Activated CD8-positive, alpha-beta T cell treated with anti-CD3 and anti-CD28 coated beads, Interleukin-2, amount 10 ng/mL, durations not matched to agents 7 days and 5 days (primary cell): ENCODE measurements at regions not wholly inside any gene's neighbourhood (a gene's known extent, or its start where the extent isn't known, plus 50 kb on each side); places are given as distances from the start of the nearest gene placed in this dataset.
A peak's percentile ranks its signal among the peaks of the same experiment; 100 is the strongest.

Source experiments
- ATAC-seq: fragments of 150-1000 bp; cut with Tn5 transposase; one replicate; pipeline ENCODE4 v1.10.0; 2021; ENCODE audit warnings: moderate library complexity
- CTCF ChIA-PET: fragments of 350-600 bp; sonication (Branson Sonifier 250); formaldehyde crosslinking; loops from one replicate; lab custom pipeline; 2021; ENCODE audit warnings: antibody characterized with exemption; lab: Charles Lee
- POLR2A ChIA-PET: fragments of 350-600 bp; sonication (Branson Sonifier 250); formaldehyde crosslinking; loops from one replicate; lab custom pipeline; 2021; ENCODE audit warnings: antibody characterized with exemption; lab: Charles Lee
- DNase-seq: peaks from one replicate; pipeline ENCODE4 v3.0.0-alpha.2; 2020
- H3K27ac Mint-ChIP-seq: one replicate; pipeline ENCODE4 v1.8.0; 2021; ENCODE audit warnings: mild to moderate bottlenecking, mixed read lengths
- H3K27me3 Mint-ChIP-seq: one replicate; pipeline ENCODE4 v1.8.0; 2021; ENCODE audit warnings: low read depth, mixed read lengths
- H3K36me3 Mint-ChIP-seq: one replicate; pipeline ENCODE4 v1.8.0; 2021; ENCODE audit warnings: low read depth, mixed read lengths
- H3K4me1 Mint-ChIP-seq: one replicate; pipeline ENCODE4 v1.8.0; 2021; ENCODE audit warnings: low read depth, mixed read lengths
- H3K4me3 Mint-ChIP-seq: one replicate; pipeline ENCODE4 v1.8.0; 2021; ENCODE audit warnings: mild to moderate bottlenecking, mixed read lengths
- H3K9me3 Mint-ChIP-seq: one replicate; pipeline ENCODE4 v1.8.0; 2022; ENCODE audit warnings: mixed read lengths; ENCODE audit not compliant: insufficient read depth

DNA sequence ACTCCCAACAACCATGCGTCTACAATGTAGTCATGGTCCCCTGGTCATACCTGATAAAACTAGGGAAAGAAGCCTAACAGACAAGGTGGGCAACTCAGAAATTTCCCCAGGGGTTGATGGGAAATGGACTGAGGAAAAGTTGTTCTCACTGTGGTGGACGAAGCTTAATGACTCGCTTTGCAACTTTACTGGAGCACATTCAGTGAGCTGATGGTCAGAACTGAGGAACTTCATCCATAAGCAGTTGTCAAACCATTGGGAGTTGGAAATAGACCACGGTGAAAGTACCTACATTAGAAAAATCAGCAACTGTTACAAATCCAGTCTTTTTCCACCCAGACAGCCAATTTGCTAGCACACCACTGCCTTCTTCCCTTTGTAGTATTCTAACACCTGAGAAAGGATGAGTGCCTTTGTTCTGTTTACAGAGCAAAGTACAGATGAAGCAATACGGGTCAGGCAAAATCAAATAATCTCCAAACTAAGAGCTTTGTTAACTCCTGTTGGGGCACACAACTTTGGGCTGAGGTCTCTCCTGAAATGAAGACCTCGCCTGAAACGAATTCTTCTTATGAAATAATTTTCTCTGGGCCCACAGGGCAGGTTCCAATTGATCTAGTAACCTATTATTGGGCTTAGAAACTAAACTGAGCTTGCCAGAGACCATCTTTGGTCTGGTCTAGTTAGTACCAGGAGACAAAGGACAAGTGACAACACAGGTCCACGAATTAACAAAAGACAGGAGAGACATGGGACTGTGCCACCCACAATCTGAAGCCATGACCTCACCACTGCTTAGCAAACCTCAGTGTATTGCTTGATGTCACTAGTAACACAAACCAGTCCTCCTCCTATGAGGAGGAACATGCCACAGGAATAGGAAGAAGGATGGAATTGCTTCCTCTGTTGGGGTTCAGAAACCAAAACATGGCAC is 58.9 kb upstream of the NFKB1 start:
- no peak for ATAC-seq
- no peak overlapping the region for H3K4me3 Mint-ChIP-seq
- H3K27ac Mint-ChIP-seq, result no peak overlapping the region
- ChIA-PET POLR2A (no interaction called here), CTCF (no interaction called here)
- no peaks in the 10 kb centered on the region for H3K36me3 Mint-ChIP-seq
- DNase-seq, result no peak
- H3K27me3 Mint-ChIP-seq, result peaks cover 7% of the 10 kb centered on the region
- peaks cover 14% of the 10 kb centered on the region for H3K4me1 Mint-ChIP-seq
- H3K9me3 Mint-ChIP-seq, result no peaks in the 10 kb centered on the region

DNA sequence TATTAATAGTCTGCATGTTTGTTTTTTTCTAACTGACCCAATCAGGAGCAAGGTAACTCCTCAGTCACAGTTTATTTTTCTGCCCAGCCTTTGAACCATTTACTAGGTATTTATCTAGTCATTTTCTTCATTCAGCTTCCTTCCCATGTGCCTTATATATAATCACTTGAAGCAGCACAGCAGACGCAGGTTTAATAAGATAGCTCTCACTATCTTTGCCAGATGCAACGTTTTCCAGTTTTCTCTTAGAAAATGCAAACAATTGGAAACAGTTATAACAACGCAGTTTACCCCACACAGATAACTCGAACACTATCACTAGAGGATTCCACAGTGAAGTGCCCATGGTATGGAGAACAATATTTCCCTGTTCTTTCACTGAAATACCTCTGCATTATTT is 56.4 kb upstream of the NFKB1 start:
- no peaks in the 10 kb centered on the region for H3K9me3 Mint-ChIP-seq
- H3K4me1 Mint-ChIP-seq, result peaks cover 22% of the 10 kb centered on the region
- DNase-seq, result no peak
- H3K4me3 Mint-ChIP-seq, result no peak overlapping the region
- no peaks in the 10 kb centered on the region for H3K36me3 Mint-ChIP-seq
- peaks cover 7% of the 10 kb centered on the region for H3K27me3 Mint-ChIP-seq
- ChIA-PET CTCF (interaction anchor here (1.0 to 2.8 kb wide), 3 partner anchors 13 to 383 kb away, joined by 3 to 19 read pairs (median 6); no protein-coding TSS in a partner anchor), POLR2A (no interaction called here)
- ATAC-seq, result no peak
- H3K27ac Mint-ChIP-seq, result no peak overlapping the region

DNA sequence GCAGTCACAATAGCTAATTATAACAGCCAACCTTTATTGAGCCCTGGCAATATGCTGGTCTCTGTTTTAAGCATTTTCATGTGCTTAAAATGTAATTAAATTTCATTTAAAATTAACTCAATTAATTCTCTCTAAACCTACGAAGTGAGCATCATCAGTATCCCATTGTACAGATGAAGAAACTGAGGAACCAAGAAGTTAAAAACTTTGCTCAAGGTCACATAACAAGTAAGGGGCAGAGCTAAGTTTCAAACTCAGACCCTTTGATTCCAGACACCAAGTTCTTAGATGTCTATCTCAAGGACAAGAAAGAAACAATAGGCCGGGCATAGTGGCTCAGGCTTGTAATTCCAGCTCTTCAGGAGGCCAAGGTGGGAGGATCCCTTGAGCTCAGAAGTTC is 55.9 kb upstream of the NFKB1 start:
- POLR2A ChIA-PET, result no interaction called here
- Mint-ChIP-seq H3K4me1 (peaks cover 27% of the 10 kb centered on the region), H3K9me3 (no peaks in the 10 kb centered on the region), H3K27me3 (peaks cover 5% of the 10 kb centered on the region), H3K4me3 (no peak overlapping the region), H3K27ac (no peak overlapping the region), H3K36me3 (no peaks in the 10 kb centered on the region)
- ATAC-seq (no peak), DNase-seq (no peak)
- CTCF ChIA-PET, result interaction anchor here (1.0 to 2.8 kb wide), 6 partner anchors 10 to 383 kb away, joined by 3 to 19 read pairs (median 3); no protein-coding TSS in a partner anchor

DNA sequence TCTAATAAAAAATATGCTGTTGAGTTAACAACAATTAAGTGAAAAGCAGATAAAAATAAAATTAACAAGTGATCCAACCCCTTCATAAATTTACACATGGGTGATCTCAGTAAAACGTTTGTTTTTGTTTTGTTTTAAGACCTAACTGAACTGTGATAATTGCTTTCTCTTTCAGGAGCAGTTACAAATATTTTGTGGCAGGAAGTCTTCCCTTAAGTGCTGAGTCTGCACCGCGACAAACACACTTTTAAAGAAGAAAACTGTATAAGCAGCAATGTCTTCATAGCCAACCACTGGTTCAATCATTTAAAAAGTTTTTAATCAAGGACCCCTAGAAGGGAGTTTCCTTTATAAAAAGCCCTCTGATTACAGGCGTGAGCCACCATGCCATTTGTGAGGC is 53.7 kb upstream of the NFKB1 start:
- peaks cover 30% of the 10 kb centered on the region for H3K4me1 Mint-ChIP-seq
- H3K36me3 Mint-ChIP-seq, result no peaks in the 10 kb centered on the region
- peak overlapping the region; percentile 58 for H3K27ac Mint-ChIP-seq
- CTCF ChIA-PET, result interaction anchor here (1.0 to 3.0 kb wide), 17 partner anchors 10 to 652 kb away, joined by 3 to 38 read pairs (median 4); partner anchors contain the start of genes BDH2, NFKB1 and UBE2D3
- peaks cover 5% of the 10 kb centered on the region for H3K27me3 Mint-ChIP-seq
- POLR2A ChIA-PET, result no interaction called here
- ATAC-seq, result peak; percentile 73
- H3K4me3 Mint-ChIP-seq, result peak overlapping the region; percentile 13
- DNase-seq, result peak; percentile 50
- no peaks in the 10 kb centered on the region for H3K9me3 Mint-ChIP-seq

DNA sequence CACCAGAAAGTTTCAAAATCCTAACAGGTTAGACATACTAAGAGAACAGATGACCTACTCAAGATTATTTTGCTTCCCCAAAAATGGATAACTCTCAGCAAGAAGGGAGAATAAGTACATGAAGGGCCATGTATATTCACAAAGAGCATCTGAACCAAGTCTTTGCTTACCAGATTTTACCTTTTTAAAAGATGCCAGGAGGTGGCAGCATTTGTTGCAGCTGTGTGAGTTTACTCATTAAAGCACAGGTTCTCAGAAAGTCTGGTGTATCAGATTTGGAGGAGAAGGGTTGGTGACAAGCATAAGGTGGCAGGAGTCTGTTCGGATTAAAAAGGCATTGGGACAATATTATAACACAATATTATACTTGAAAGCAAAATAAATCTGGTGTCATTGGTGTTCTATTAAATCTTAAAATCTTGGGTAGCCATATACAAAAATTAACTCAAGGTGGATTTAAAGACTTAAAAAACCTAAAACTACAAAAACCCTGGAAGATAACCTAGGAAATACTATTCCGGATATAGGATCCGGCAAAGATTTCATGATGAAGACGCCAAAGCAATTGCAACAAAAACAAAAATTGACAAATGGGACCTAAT is 51.3 kb upstream of the NFKB1 start:
- DNase-seq, result peak; percentile 81
- ChIA-PET CTCF (interaction anchor here (0.5 to 3.0 kb wide), 10 partner anchors 11 to 176 kb away, joined by 3 to 38 read pairs (median 6); no protein-coding TSS in a partner anchor), POLR2A (no interaction called here)
- H3K27ac Mint-ChIP-seq, result no peak overlapping the region
- H3K9me3 Mint-ChIP-seq, result no peaks in the 10 kb centered on the region
- H3K4me3 Mint-ChIP-seq, result no peak overlapping the region
- peaks cover 2% of the 10 kb centered on the region for H3K27me3 Mint-ChIP-seq
- no peaks in the 10 kb centered on the region for H3K36me3 Mint-ChIP-seq
- peak; percentile 70 for ATAC-seq
- H3K4me1 Mint-ChIP-seq, result peaks cover 41% of the 10 kb centered on the region

DNA sequence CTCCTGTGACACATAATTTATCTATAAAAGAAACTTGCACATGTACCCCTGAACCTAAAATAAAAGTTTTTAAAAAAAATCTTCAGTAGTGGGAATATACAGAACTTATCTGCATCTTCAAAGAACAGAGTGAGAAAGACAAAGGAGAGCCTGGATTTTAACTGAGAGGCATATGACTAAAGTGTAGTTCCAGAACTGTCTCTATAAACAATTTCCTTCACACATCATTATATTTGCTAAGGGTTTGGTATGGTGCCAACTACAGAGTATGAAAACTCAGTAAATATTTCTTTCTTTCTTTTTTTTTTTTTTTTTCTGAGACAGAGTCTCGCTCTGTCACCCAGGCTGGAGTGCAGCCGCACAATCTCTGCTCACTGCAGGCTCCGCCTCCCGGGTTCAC is 49.9 kb upstream of the NFKB1 start:
- no peak overlapping the region for H3K27ac Mint-ChIP-seq
- POLR2A ChIA-PET, result no interaction called here
- no peak for DNase-seq
- H3K36me3 Mint-ChIP-seq, result no peaks in the 10 kb centered on the region
- CTCF ChIA-PET, result no interaction called here
- peaks cover 41% of the 10 kb centered on the region for H3K4me1 Mint-ChIP-seq
- ATAC-seq, result no peak
- no peaks in the 10 kb centered on the region for H3K27me3 Mint-ChIP-seq
- H3K9me3 Mint-ChIP-seq, result no peaks in the 10 kb centered on the region
- H3K4me3 Mint-ChIP-seq, result no peak overlapping the region
